ENCODE measurements at regions not wholly inside any gene's neighbourhood (a gene's known extent, or its start where the extent isn't known, plus 50 kb on each side); places are given as distances from the start of the nearest gene placed in this dataset.
A peak's percentile ranks its signal among the peaks of the same experiment; 100 is the strongest.

DNA sequence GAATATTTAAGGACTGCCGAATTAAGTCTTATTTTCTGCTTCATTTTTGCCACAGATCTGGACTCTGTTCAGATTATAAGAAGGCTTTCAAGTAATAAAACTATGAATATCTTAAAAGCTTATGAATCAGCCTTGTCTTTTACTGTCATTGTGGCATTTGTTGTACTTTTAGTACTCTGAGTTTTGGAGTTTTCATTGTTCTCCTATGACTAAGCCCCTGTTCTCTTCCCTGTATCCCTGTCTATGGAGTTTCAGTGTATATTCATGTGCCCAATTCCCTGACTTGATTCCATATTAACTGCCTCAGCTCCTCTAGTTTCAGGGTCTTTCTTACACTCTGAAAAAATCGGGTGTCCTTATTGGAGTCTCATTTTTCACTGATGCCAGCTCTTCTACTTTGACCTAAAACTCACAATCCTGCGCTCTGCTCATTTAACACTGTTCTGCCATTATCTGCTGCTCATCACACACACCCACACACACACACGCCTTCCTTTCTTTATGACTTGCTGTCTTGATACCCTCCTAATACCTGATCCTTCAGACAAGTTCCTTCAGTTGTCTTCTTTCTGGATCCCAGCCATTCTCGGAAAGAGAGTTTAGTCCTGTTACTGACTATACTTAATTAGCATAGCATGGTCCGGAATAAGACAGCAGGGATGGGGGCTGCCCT lies 511.8 kb downstream of the CPS1 start:
- DNase-seq = no peak

GRCh38 chr2:211070547-211070946 lies 514.1 kb downstream of the CPS1 start:
- DNase-seq = no peak

- DNase-seq = peak; percentile 36 to 40
These were observed 520.9 kb downstream of the CPS1 start for GRCh38 chr2:211077216-211077767.

DNA sequence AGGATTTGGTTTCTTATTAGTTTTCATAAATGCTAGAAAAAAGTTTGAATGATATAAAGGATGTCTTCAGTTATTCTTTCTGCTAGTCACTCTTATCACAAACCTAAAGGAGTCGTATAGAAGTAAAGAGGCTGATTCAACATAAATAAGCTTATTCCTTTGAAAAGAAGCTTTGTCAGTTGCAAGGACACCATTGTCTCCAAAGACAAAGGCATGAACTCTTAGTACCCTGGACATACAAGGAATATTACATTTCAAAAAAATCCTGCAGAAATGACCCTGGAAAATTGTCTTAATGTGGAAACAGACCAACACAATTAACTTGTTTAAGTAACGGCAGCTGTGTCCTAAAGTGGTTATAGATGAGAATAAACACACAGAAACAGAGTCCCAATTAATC lies 528.0 kb downstream of the CPS1 start:
- DNase-seq = no peak

DNA sequence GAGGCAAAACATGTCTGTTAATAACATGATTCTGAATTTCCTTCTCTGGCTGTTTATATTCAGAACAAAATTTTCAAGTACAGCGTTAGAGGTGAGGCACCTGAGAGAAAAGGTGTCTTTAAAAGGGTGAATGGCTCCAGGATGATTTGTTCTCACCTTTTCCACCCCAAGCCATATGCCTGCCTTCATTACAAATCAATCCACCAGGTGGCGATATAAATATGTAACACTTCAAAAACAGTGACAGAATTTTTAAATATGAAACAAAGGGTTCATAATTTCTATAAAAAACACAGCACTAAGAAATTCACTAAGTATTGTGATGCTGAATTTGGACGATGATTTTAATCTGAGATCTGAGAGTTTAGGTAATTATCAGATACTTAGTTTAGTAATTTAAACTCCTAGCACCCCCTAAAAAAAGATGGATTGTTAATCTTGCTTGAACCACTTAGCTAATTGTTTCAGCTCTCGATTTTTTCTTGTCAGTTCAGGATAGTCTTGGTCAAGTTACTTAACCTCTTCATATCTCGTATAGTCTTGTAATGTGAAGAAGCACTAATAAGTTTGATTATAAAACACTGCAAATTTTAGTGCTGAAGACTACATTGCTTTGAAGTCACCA lies 528.8 kb downstream of the CPS1 start:
- DNase-seq = peak; percentile 37 to 49

DNA sequence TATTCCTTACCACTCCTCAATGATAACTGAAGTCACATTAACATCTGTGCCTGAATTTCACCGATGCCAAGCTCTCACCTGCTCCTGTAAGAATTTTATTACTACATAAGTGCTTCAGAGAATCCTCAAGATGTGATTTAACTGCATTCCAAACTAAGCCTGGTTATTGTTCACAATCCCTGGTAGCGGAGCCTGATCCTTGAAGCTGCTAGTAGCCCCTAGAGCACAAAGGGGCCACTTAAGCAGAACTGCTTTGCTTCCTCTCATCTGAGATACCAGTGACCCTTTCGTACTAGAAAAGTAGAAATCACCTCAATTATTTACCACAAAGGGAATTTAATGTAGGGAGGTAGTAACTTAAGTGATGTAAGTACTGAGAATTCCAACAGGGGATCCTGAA lies 529.6 kb downstream of the CPS1 start:
- DNase-seq = no peak

- no peak for DNase-seq
These were observed 532.7 kb downstream of the CPS1 start for GRCh38 chr2:211089127-211089526.

- peak in 1 of 2 experiments; percentile 15 for DNase-seq
These were observed 537.4 kb downstream of the CPS1 start for GRCh38 chr2:211093743-211094303.

DNA sequence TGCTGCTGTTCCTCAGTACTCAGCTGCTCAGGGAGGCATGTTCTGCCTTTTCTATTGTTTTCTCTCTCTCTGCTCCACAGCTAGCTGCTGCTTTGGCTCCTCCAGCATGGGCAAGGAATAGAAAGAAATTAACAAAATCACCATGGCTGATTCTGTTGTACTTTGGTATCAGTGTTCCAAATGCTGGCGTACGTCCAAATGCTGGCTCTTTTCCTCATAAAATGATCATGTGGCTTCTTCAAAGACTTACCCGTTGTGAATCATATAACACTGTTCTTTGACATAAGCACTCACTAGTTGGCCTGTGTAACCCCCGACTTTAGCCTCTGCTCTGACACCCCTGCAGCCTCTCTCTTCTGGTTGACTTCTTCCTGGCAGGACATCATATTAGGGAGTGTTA lies 547.6 kb downstream of the CPS1 start:
- no peak for DNase-seq

DNA sequence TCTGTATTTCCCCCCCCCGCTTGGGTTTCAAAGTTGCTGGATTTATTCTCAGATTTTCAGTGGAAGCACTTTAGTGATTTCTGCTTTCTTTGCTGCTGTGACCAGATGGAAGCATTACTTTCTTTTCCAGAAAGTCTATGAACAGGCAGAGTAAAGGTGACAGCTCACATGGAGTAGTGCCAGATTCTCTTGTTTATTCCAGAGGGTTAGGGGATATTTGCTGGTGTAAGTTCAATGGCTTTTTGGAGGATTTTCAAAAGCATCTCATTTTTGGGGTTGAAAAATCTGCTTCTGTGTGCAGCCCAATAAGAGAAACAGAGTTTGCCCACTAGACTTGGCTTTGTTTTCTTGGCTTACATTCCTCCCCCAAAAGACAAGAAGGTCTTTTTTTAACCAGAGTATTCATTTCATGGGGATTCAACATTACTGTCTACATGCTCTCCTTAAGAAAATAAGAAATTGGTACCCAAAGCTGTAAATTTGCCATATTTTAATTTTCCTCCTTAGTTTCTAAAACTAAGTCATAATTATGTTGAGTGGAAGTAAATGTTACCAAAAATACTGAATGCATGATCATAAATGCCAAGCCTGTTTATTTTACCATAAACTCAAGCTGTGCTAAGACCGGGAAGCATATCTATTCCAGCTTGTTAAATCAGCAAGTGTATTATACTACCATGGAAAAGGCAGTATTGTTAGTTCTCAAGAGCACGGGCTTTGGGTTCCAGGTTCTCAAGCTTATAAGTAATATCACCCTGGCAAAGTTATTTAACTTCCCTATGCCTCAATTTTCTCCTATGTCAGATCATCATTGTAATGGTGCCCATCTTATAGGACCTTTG lies 557.2 kb downstream of the CPS1 start:
- DNase-seq = no peak

DNA sequence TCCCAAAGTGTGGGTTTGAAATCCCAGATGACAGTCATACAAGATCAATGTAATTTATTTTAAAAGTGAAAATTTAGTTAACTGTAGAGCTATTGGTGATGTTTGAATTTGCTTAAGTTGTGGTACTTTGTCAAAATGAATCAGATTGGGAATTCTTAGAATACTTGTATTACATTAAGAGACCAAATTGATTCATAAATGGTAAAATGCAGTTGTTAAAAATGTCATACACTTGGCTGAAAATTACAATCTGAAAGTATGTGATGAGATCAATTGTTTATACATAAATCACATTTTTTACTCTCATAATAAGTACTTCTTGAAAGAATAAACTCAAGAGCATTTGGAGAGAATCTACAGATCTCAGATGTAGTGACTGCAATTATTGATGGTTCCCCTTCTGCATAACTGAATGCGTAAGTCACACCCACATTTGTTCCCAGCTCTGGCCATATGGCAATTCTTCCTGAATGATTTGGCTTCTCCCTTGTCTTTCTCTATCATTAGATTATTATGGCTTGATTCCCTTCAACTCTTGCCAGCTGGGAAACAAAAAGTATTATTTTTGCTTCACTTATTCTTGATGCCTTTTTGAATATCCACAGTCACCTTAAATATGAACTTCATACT lies 558.5 kb downstream of the CPS1 start:
- DNase-seq = no peak

DNA sequence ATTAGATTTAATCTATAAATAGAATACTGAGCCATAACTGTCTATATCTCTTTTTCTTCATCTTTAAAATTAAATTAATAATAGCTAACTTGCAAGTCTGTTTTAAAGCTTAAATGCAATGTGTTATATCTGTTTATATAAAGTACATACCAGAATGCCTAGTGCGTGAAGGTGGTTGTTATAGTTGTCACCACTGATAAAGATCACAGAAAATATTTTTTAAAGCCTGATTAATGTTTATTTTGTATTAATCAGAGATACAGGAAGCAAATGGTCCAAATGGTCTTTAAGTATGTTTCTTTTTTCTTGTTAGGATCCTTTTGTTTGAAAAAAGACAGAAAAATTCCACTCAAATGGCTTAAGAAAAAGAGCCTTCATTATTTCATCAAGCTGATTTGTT lies 560.6 kb downstream of the CPS1 start:
- no peak for DNase-seq

GRCh38 chr2:211126256-211126655 lies 569.9 kb downstream of the CPS1 start:
- DNase-seq = no peak

GRCh38 chr2:211127501-211127900 lies 571.1 kb downstream of the CPS1 start:
- DNase-seq = no peak

- DNase-seq = no peak
These were observed 571.9 kb downstream of the CPS1 start for GRCh38 chr2:211128287-211128686.

DNA sequence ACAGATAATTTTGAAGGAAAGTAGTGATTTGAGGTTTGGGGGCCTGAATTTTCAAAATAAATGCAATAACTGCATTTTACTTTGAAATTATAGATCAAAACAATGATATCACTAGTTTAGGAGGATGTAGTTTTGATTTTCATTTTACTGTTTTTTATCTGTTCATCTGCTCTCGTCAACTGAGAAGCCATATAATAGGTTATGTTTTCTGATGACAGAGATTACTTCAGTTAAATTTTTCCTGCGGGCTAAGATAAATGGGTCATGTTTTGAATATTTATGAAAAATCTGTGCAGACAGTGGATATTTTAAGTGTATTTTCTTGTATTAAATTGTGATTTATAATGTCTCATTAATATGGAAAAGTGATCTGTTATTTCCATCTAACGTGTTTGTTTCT lies 573.4 kb downstream of the CPS1 start:
- DNase-seq = no peak

GRCh38 chr2:211132046-211132445 lies 575.6 kb downstream of the CPS1 start:
- no peak for DNase-seq

DNA sequence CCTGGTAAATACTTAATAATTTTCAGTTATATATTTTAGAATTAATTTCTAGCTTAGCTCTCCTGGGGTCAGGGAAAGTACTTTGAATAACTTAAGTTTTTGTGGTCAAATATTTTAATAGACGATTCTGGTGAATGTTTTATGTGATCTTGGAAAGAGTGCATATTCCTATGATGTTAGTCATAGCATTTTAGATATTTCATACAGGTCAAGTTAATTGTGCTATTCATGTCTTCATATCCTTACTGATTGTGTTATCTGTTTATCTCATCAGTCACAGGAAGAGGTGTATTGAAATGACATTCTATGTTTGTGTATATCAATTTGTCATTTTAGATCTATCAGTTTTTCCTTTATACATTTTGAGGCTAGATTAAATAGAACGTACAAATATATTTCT lies 576.2 kb downstream of the CPS1 start:
- DNase-seq = no peak

DNA sequence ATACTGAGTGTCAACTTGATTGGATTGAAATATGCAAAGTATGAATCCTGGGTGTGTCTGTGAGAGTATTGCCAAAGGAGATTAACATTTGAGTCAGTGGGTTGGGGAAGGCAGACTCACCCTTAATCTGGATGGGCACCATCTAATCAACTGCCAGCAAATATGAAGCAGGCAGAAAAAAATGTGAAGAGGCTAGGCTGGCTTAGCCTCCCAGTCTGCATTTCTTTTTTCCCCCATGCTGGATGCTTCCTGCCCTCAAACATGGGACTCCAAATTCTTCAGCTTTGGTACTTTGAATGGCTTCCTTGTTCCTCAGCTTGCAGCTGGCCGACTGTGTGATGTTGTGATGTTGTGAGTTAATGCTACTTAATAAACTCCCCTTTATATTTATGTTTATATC lies 577.4 kb downstream of the CPS1 start:
- no peak for DNase-seq

- no peak for DNase-seq
These were observed 582.2 kb downstream of the CPS1 start for GRCh38 chr2:211138551-211138950.

- no peak for DNase-seq
These were observed 585.2 kb downstream of the CPS1 start for GRCh38 chr2:211141646-211142045.

DNA sequence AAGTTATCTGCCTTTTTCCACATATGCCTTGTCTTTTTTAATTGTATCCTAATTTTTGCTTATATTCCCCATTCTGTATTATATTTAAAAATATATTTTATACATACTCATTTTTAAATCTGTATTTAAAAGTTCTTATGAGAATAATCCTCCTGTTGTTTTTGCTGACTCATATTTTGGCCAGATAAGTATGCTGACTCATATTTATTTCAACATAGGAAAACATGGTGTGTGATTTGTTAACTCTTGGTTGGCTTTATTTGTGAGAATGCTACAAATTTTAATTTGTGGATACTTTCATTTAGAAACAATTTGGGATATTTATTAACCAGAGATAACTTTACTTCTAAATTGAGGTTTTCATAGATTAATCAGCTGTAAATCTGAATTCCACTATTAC lies 587.7 kb downstream of the CPS1 start:
- DNase-seq = no peak

Measured in AML-193 (cell line).